Motor neuron (in vitro differentiated cells): ENCODE measurements at regions not wholly inside any gene's neighbourhood (a gene's known extent, or its start where the extent isn't known, plus 50 kb on each side); places are given as distances from the start of the nearest gene placed in this dataset.

ENCODE experiments used
- ATAC-seq, 8 experiments: fragments of 200-7000 bp; cut with Tn5 transposase; replicated peaks in 6 of 8; 2 replicates each; pipeline ENCODE4 v1.8.0; 2021; ENCODE audit warnings: mild to moderate bottlenecking in 8 of 8, moderate library complexity in 8 of 8
- H3K27ac ChIP-seq, 2 donors: fragments of 250-450 bp; sonication (Bioruptor Pico); 2 replicates each; pipeline ENCODE4 v1.9.0; 2021; ENCODE audit warnings: antibody characterized with exemption in 2 of 2, mild to moderate bottlenecking in 2 of 2, moderate library complexity in 1 of 2
- H3K4me1 ChIP-seq, 2 donors: fragments of 250-450 bp; sonication (Bioruptor Pico); replicated peaks in 1 of 2; 2 replicates each; pipeline ENCODE4 v1.6.1; 2021; ENCODE audit warnings: antibody characterized with exemption in 2 of 2, mild to moderate bottlenecking in 2 of 2, moderate library complexity in 1 of 2
- H3K4me3 ChIP-seq, 5 donors: fragments of 250-450 bp; sonication (Bioruptor Pico); 2 replicates each; pipeline ENCODE4 v1.9.0; 2021; ENCODE audit warnings: antibody characterized with exemption in 5 of 5, mild to moderate bottlenecking in 5 of 5, moderate library complexity in 4 of 5
- WGBS, 10 experiments: fragments of 450-650 bp; shearing (Covaris generic); methylation state at CpG; one replicate each; pipeline ENCODE4 v1.0.0; 2022; 5-methylcytosine and 5-hydroxymethylcytosine counted together
- in situ Hi-C, 9 experiments: fragments of 400-800 bp; cut with MboI; loops; one replicate each; pipeline ENCODE4 v1.15.0; 2021; ENCODE audit warnings: low sequenced_read_pairs in 9 of 9, low pct_unique_long_range_greater_than_20kb in 2 of 9; ENCODE audit not compliant: unreplicated experiment in 9 of 9

GRCh38 chr6:74646461-74646860 is 559.4 kb downstream of the COL12A1 start:
- Histone ChIP-seq H3K27ac (no peak overlapping the region), H3K4me1 (no peaks in the 10 kb centered on the region), H3K4me3 (no peak overlapping the region)
- in situ Hi-C loops: no loop called here
- no peak for ATAC-seq
- 100% methylated on average over 1 of the region's 1 CpG; no CpG with 5 or more reads in 9 of the 10 experiments for WGBS, 10 experiments

- Histone ChIP-seq H3K4me3 (no peak overlapping the region), H3K4me1 (no peaks in the 10 kb centered on the region), H3K27ac (no peak overlapping the region)
- no peak for ATAC-seq
- WGBS, 10 experiments: 52 to 100% (median 75%) methylated on average over 1 to 6 of the region's 6 CpGs
- in situ Hi-C loops: no loop called here
Observed at GRCh38 chr6:74645108-74645849, 560.6 kb downstream of the COL12A1 start.

- H3K27ac ChIP-seq: no peak overlapping the region
- H3K4me3 ChIP-seq: no peak overlapping the region
- WGBS, 10 experiments: 73 to 100% (median 88%) methylated on average over 1 to 2 of the region's 2 CpGs; no CpG with 5 or more reads in 3 of the 10 experiments
- H3K4me1 ChIP-seq: no peaks in the 10 kb centered on the region
- in situ Hi-C loops: no loop called here
- ATAC-seq: no peak
Observed at GRCh38 chr6:74642101-74642500, 563.8 kb downstream of the COL12A1 start.

- peak in 2 of 8 experiments; percentile 36 to 46 for ATAC-seq
- 0 to 96% (median 82%) methylated on average over 2 to 3 of the region's 3 CpGs; no CpG with 5 or more reads in 1 of the 10 experiments for WGBS, 10 experiments
- Histone ChIP-seq H3K4me3 (no peak overlapping the region), H3K27ac (no peak overlapping the region), H3K4me1 (no peaks in the 10 kb centered on the region)
- in situ Hi-C loops: no loop called here
Observed at GRCh38 chr6:74638412-74638811, 567.4 kb downstream of the COL12A1 start.

GRCh38 chr6:74632196-74632875 is 573.5 kb downstream of the COL12A1 start:
- Histone ChIP-seq H3K4me1 (no peaks in the 10 kb centered on the region), H3K27ac (no peak overlapping the region), H3K4me3 (no peak overlapping the region)
- WGBS, 10 experiments: 80 to 100% (median 88%) methylated on average over 1 of the region's 1 CpG; no CpG with 5 or more reads in 3 of the 10 experiments
- ATAC-seq: peak in 3 of 8 experiments; percentile 19 to 45 (median 39)
- in situ Hi-C loops: no loop called here

- peak in 3 of 8 experiments; percentile 41 to 98 (median 95) for ATAC-seq
- H3K4me1 ChIP-seq: no peaks in the 10 kb centered on the region
- 0 to 100% (median 56%) methylated on average over 1 to 2 of the region's 2 CpGs; no CpG with 5 or more reads in 2 of the 10 experiments for WGBS, 10 experiments
- no peak overlapping the region for H3K4me3 ChIP-seq
- H3K27ac ChIP-seq: no peak overlapping the region
- in situ Hi-C loops: no loop called here
Observed at GRCh38 chr6:74631564-74631963, 574.3 kb downstream of the COL12A1 start.

GRCh38 chr6:74626288-74626687 is 579.6 kb downstream of the COL12A1 start:
- H3K4me3 ChIP-seq: no peak overlapping the region
- H3K27ac ChIP-seq: no peak overlapping the region
- WGBS, 10 experiments: 60 to 84% (median 73%) methylated on average over 1 to 4 of the region's 4 CpGs; no CpG with 5 or more reads in 6 of the 10 experiments
- in situ Hi-C loops: no loop called here
- no peak for ATAC-seq
- no peaks in the 10 kb centered on the region for H3K4me1 ChIP-seq

- in situ Hi-C loops: no loop called here
- WGBS, 10 experiments: 0 to 88% (median 80%) methylated on average over 1 to 2 of the region's 2 CpGs; no CpG with 5 or more reads in 2 of the 10 experiments
- ATAC-seq: no peak
- Histone ChIP-seq H3K27ac (no peak overlapping the region), H3K4me3 (no peak overlapping the region), H3K4me1 (no peaks in the 10 kb centered on the region)
Observed at GRCh38 chr6:74623027-74623426, 582.8 kb downstream of the COL12A1 start.

GRCh38 chr6:74611220-74611619 is 594.6 kb downstream of the COL12A1 start:
- no peak for ATAC-seq
- H3K27ac ChIP-seq: no peak overlapping the region
- no peak overlapping the region for H3K4me3 ChIP-seq
- in situ Hi-C loops: no loop called here
- peaks cover 4 to 10% of the 10 kb centered on the region in 2 donors for H3K4me1 ChIP-seq

- 43 to 100% (median 100%) methylated on average over 1 of the region's 1 CpG; no CpG with 5 or more reads in 5 of the 10 experiments for WGBS, 10 experiments
- H3K4me3 ChIP-seq: no peak overlapping the region
- in situ Hi-C loops: no loop called here
- peak in 1 of 8 experiments; percentile 12 for ATAC-seq
- H3K27ac ChIP-seq: no peak overlapping the region
- H3K4me1 ChIP-seq: peaks cover 4 to 10% of the 10 kb centered on the region in 2 donors
Observed at GRCh38 chr6:74610352-74610751, 595.5 kb downstream of the COL12A1 start.

GRCh38 chr6:74609871-74610270 is 596.0 kb downstream of the COL12A1 start:
- Histone ChIP-seq H3K4me1 (peaks cover 4 to 10% of the 10 kb centered on the region in 2 donors), H3K4me3 (no peak overlapping the region), H3K27ac (no peak overlapping the region)
- ATAC-seq: peak in 1 of 8 experiments; percentile 24
- 0 to 83% (median 18%) methylated on average over 1 of the region's 1 CpG; no CpG with 5 or more reads in 4 of the 10 experiments for WGBS, 10 experiments
- in situ Hi-C loops: no loop called here

GRCh38 chr6:74607934-74608333 is 597.9 kb downstream of the COL12A1 start:
- WGBS, 10 experiments: 0 to 83% (median 55%) methylated on average over 1 to 3 of the region's 3 CpGs; no CpG with 5 or more reads in 1 of the 10 experiments
- Histone ChIP-seq H3K4me3 (no peak overlapping the region), H3K27ac (no peak overlapping the region), H3K4me1 (peaks cover 4 to 10% of the 10 kb centered on the region in 2 donors)
- ATAC-seq: no peak
- in situ Hi-C loops: no loop called here

GRCh38 chr6:74607468-74607867 is 598.4 kb downstream of the COL12A1 start:
- in situ Hi-C loops: no loop called here
- H3K27ac ChIP-seq: no peak overlapping the region
- H3K4me3 ChIP-seq: no peak overlapping the region
- 80 to 100% (median 100%) methylated on average over 1 of the region's 1 CpG; no CpG with 5 or more reads in 3 of the 10 experiments for whole genome bisulfite sequencing, 10 experiments
- ATAC-seq: no peak
- H3K4me1 ChIP-seq: peaks cover 4 to 10% of the 10 kb centered on the region in 2 donors
